ENCODE measurements at regions not wholly inside any gene's neighbourhood (a gene's known extent, or its start where the extent isn't known, plus 50 kb on each side); places are given as distances from the start of the nearest gene placed in this dataset.

DNA sequence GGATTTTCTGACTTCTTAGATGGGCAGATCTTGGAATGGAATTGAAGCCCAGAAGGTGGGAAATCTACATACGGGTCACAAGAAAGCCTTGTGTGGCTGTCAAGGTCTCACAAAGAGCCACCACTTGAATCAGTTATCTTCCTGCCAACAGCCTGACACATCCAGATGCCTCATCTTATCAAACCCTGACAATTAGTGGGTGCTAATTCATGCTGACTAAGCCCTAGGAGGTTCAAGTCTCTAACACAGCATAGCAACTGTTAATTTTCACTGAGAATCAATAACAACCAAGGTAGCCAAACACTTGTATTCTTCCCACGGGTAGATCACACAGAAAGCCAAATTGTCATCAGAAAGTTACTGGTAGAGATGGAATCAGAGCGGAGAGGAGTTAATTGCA is 222.2 kb downstream of the TMEM167A start:
- TF ChIP-seq, protein P1, sequence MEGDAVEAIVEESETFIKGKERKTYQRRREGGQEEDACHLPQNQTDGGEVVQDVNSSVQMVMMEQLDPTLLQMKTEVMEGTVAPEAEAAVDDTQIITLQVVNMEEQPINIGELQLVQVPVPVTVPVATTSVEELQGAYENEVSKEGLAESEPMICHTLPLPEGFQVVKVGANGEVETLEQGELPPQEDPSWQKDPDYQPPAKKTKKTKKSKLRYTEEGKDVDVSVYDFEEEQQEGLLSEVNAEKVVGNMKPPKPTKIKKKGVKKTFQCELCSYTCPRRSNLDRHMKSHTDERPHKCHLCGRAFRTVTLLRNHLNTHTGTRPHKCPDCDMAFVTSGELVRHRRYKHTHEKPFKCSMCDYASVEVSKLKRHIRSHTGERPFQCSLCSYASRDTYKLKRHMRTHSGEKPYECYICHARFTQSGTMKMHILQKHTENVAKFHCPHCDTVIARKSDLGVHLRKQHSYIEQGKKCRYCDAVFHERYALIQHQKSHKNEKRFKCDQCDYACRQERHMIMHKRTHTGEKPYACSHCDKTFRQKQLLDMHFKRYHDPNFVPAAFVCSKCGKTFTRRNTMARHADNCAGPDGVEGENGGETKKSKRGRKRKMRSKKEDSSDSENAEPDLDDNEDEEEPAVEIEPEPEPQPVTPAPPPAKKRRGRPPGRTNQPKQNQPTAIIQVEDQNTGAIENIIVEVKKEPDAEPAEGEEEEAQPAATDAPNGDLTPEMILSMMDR (IDR thresholded peaks at IDR 0.05), result no peak
- TF ChIP-seq POLR2AphosphoS5 (IDR thresholded peaks at IDR 0.05), result no peak
- no peak for TF ChIP-seq POLR2A (IDR thresholded peaks at IDR 0.05; ENCODE audit: low read depth)
- no peak for TF ChIP-seq EP300 (IDR thresholded peaks at IDR 0.05)
